ENCODE measurements at regions not wholly inside any gene's neighbourhood (a gene's known extent, or its start where the extent isn't known, plus 50 kb on each side); places are given as distances from the start of the nearest gene placed in this dataset.

- H3K9me3 ChIP-seq (ENCODE audit: control insufficient read depth, insufficient read depth, low read length), result no peaks in the 10 kb centered on the region
- no peak overlapping the region for H3K9ac ChIP-seq (ENCODE audit: low read depth, low read length)
- no peaks in the 10 kb centered on the region for H3K4me1 ChIP-seq (ENCODE audit: control insufficient read depth, insufficient read depth, low read length)
- H3K27ac ChIP-seq (ENCODE audit: low read depth, low read length), result no peak overlapping the region
- no peak overlapping the region for H3K4me3 ChIP-seq (ENCODE audit: low read depth, low read length)
- no peaks in the 10 kb centered on the region for H3K36me3 ChIP-seq (ENCODE audit: control insufficient read depth, insufficient read depth, low read length)
- no peaks in the 10 kb centered on the region for H3K27me3 ChIP-seq (ENCODE audit: control insufficient read depth, insufficient read depth, low read length)
Observed at GRCh38 chr6:149254253-149254652, 63.3 kb upstream of the TAB2 start.

- Histone ChIP-seq H3K27me3 (ENCODE audit: control insufficient read depth, insufficient read depth, low read length) (no peaks in the 10 kb centered on the region), H3K27ac (ENCODE audit: low read depth, low read length) (no peak overlapping the region), H3K9ac (ENCODE audit: low read depth, low read length) (no peak overlapping the region), H3K9me3 (ENCODE audit: control insufficient read depth, insufficient read depth, low read length) (no peaks in the 10 kb centered on the region), H3K36me3 (ENCODE audit: control insufficient read depth, insufficient read depth, low read length) (no peaks in the 10 kb centered on the region), H3K4me3 (ENCODE audit: low read depth, low read length) (no peak overlapping the region), H3K4me1 (ENCODE audit: control insufficient read depth, insufficient read depth, low read length) (no peaks in the 10 kb centered on the region)
Observed at GRCh38 chr6:149259753-149260152, 57.8 kb upstream of the TAB2 start.

- Histone ChIP-seq H3K9me3 (ENCODE audit: control insufficient read depth, insufficient read depth, low read length) (no peaks in the 10 kb centered on the region), H3K36me3 (ENCODE audit: control insufficient read depth, insufficient read depth, low read length) (no peaks in the 10 kb centered on the region), H3K4me1 (ENCODE audit: control insufficient read depth, insufficient read depth, low read length) (no peaks in the 10 kb centered on the region), H3K9ac (ENCODE audit: low read depth, low read length) (no peak overlapping the region), H3K4me3 (ENCODE audit: low read depth, low read length) (no peak overlapping the region), H3K27me3 (ENCODE audit: control insufficient read depth, insufficient read depth, low read length) (no peaks in the 10 kb centered on the region), H3K27ac (ENCODE audit: low read depth, low read length) (no peak overlapping the region)
Observed at GRCh38 chr6:149260214-149260874, 57.2 kb upstream of the TAB2 start.

- H3K36me3 ChIP-seq (ENCODE audit: control insufficient read depth, insufficient read depth, low read length), result no peaks in the 10 kb centered on the region
Observed at GRCh38 chr6:149261364-149262040, 56.0 kb upstream of the TAB2 start.

GRCh38 chr6:149263321-149263720 lies 54.2 kb upstream of the TAB2 start:
- H3K9ac ChIP-seq (ENCODE audit: low read depth, low read length), result no peak overlapping the region
- H3K27ac ChIP-seq (ENCODE audit: low read depth, low read length), result no peak overlapping the region
- no peak overlapping the region for H3K4me3 ChIP-seq (ENCODE audit: low read depth, low read length)
- no peaks in the 10 kb centered on the region for H3K36me3 ChIP-seq (ENCODE audit: control insufficient read depth, insufficient read depth, low read length)
- H3K4me1 ChIP-seq (ENCODE audit: control insufficient read depth, insufficient read depth, low read length), result no peaks in the 10 kb centered on the region
- no peaks in the 10 kb centered on the region for H3K27me3 ChIP-seq (ENCODE audit: control insufficient read depth, insufficient read depth, low read length)
- H3K9me3 ChIP-seq (ENCODE audit: control insufficient read depth, insufficient read depth, low read length), result no peaks in the 10 kb centered on the region

More at GRCh38 chr6:149261364-149262040, 56.0 kb upstream of the TAB2 start:
- H3K27me3 ChIP-seq (ENCODE audit: control insufficient read depth, insufficient read depth, low read length), result no peaks in the 10 kb centered on the region
- H3K27ac ChIP-seq (ENCODE audit: low read depth, low read length), result no peak overlapping the region
- H3K4me3 ChIP-seq (ENCODE audit: low read depth, low read length), result no peak overlapping the region
- no peaks in the 10 kb centered on the region for H3K9me3 ChIP-seq (ENCODE audit: control insufficient read depth, insufficient read depth, low read length)
- no peak overlapping the region for H3K9ac ChIP-seq (ENCODE audit: low read depth, low read length)
- H3K4me1 ChIP-seq (ENCODE audit: control insufficient read depth, insufficient read depth, low read length), result no peaks in the 10 kb centered on the region

- Histone ChIP-seq H3K4me3 (ENCODE audit: low read depth, low read length) (no peak overlapping the region), H3K9ac (ENCODE audit: low read depth, low read length) (no peak overlapping the region), H3K9me3 (ENCODE audit: control insufficient read depth, insufficient read depth, low read length) (no peaks in the 10 kb centered on the region), H3K4me1 (ENCODE audit: control insufficient read depth, insufficient read depth, low read length) (no peaks in the 10 kb centered on the region), H3K27me3 (ENCODE audit: control insufficient read depth, insufficient read depth, low read length) (no peaks in the 10 kb centered on the region), H3K27ac (ENCODE audit: low read depth, low read length) (no peak overlapping the region), H3K36me3 (ENCODE audit: control insufficient read depth, insufficient read depth, low read length) (no peaks in the 10 kb centered on the region)
Observed at GRCh38 chr6:149264629-149265028, 52.9 kb upstream of the TAB2 start.

- H3K27ac ChIP-seq (ENCODE audit: low read depth, low read length), result no peak overlapping the region
- no peaks in the 10 kb centered on the region for H3K4me1 ChIP-seq (ENCODE audit: control insufficient read depth, insufficient read depth, low read length)
- H3K36me3 ChIP-seq (ENCODE audit: control insufficient read depth, insufficient read depth, low read length), result no peaks in the 10 kb centered on the region
Observed at GRCh38 chr6:149265945-149266344, 51.6 kb upstream of the TAB2 start.

GRCh38 chr6:149266659-149267058 lies 50.9 kb upstream of the TAB2 start:
- Histone ChIP-seq H3K27ac (ENCODE audit: low read depth, low read length) (no peak overlapping the region), H3K4me3 (ENCODE audit: low read depth, low read length) (no peak overlapping the region), H3K9me3 (ENCODE audit: control insufficient read depth, insufficient read depth, low read length) (no peaks in the 10 kb centered on the region), H3K4me1 (ENCODE audit: control insufficient read depth, insufficient read depth, low read length) (no peaks in the 10 kb centered on the region), H3K9ac (ENCODE audit: low read depth, low read length) (no peak overlapping the region), H3K36me3 (ENCODE audit: control insufficient read depth, insufficient read depth, low read length) (no peaks in the 10 kb centered on the region), H3K27me3 (ENCODE audit: control insufficient read depth, insufficient read depth, low read length) (no peaks in the 10 kb centered on the region)

More at GRCh38 chr6:149265945-149266344, 51.6 kb upstream of the TAB2 start:
- H3K4me3 ChIP-seq (ENCODE audit: low read depth, low read length), result no peak overlapping the region
- no peaks in the 10 kb centered on the region for H3K9me3 ChIP-seq (ENCODE audit: control insufficient read depth, insufficient read depth, low read length)
- no peak overlapping the region for H3K9ac ChIP-seq (ENCODE audit: low read depth, low read length)
- H3K27me3 ChIP-seq (ENCODE audit: control insufficient read depth, insufficient read depth, low read length), result no peaks in the 10 kb centered on the region

GRCh38 chr6:149267072-149267471 lies 50.4 kb upstream of the TAB2 start:
- Histone ChIP-seq H3K27ac (ENCODE audit: low read depth, low read length) (no peak overlapping the region), H3K27me3 (ENCODE audit: control insufficient read depth, insufficient read depth, low read length) (no peaks in the 10 kb centered on the region), H3K9ac (ENCODE audit: low read depth, low read length) (no peak overlapping the region), H3K36me3 (ENCODE audit: control insufficient read depth, insufficient read depth, low read length) (no peaks in the 10 kb centered on the region), H3K9me3 (ENCODE audit: control insufficient read depth, insufficient read depth, low read length) (no peaks in the 10 kb centered on the region), H3K4me3 (ENCODE audit: low read depth, low read length) (no peak overlapping the region), H3K4me1 (ENCODE audit: control insufficient read depth, insufficient read depth, low read length) (no peaks in the 10 kb centered on the region)

GRCh38 chr6:149267513-149268043 lies 49.9 kb upstream of the TAB2 start:
- no peaks in the 10 kb centered on the region for H3K27me3 ChIP-seq (ENCODE audit: control insufficient read depth, insufficient read depth, low read length)
- H3K4me1 ChIP-seq (ENCODE audit: control insufficient read depth, insufficient read depth, low read length), result no peaks in the 10 kb centered on the region

More at GRCh38 chr6:149267513-149268043, 49.9 kb upstream of the TAB2 start:
- Histone ChIP-seq H3K9ac (ENCODE audit: low read depth, low read length) (no peak overlapping the region), H3K36me3 (ENCODE audit: control insufficient read depth, insufficient read depth, low read length) (no peaks in the 10 kb centered on the region), H3K4me3 (ENCODE audit: low read depth, low read length) (no peak overlapping the region), H3K27ac (ENCODE audit: low read depth, low read length) (no peak overlapping the region), H3K9me3 (ENCODE audit: control insufficient read depth, insufficient read depth, low read length) (no peaks in the 10 kb centered on the region)

Measured in HUES48 (cell line).